Upper lobe of left lung (tissue), 6 donors: ENCODE measurements at regions not wholly inside any gene's neighbourhood (a gene's known extent, or its start where the extent isn't known, plus 50 kb on each side); places are given as distances from the start of the nearest gene placed in this dataset.

Source experiments
- ATAC-seq, 2 donors: fragments of 200-7000 bp; cut with Tn5 transposase; one replicate each; pipeline ENCODE4 v1.9.1; 2022; ENCODE audit warnings: mild to moderate bottlenecking in 2 of 2, moderate library complexity in 2 of 2; ENCODE audit not compliant: low FRiP score in 2 of 2
- DNase-seq, 2 donors: peaks; one replicate each; pipeline ENCODE4 v3.0.0-alpha.2; 2019 to 2020
- H3K27ac ChIP-seq, 4 donors: fragments of 200-600 bp; sonication (generic); one replicate each; pipeline ENCODE4 v1.5.1; 2016 to 2019
- H3K27me3 ChIP-seq, 4 donors: fragments of 200-600 bp; sonication (generic); one replicate each; pipeline ENCODE4 v1.5.1; 2017 to 2019
- H3K36me3 ChIP-seq, 4 donors: fragments of 200-600 bp; sonication (generic); one replicate each; pipeline ENCODE4 v1.5.1; 2016 to 2019
- H3K4me1 ChIP-seq, 4 donors: fragments of 200-600 bp; sonication (generic); one replicate each; pipeline ENCODE4 v1.5.1; 2018 to 2019
- H3K4me3 ChIP-seq, 4 donors: fragments of 200-600 bp; sonication (generic); one replicate each; pipeline ENCODE4 v1.5.1; 2017 to 2019; ENCODE audit warnings: mild to moderate bottlenecking in 2 of 4, moderate library complexity in 1 of 4
- H3K9me3 ChIP-seq, 4 donors: fragments of 200-600 bp; sonication (generic); one replicate each; pipeline ENCODE4 v1.5.1; 2018 to 2019
- CTCF ChIP-seq, 6 experiments: fragments of 450-650 bp in 4 of 6; fragments of 200-600 bp in 2 of 6; sonication (generic) in 2 of 6; IDR thresholded peaks; one replicate each; pipeline ENCODE4 v1.5.1; 2016 to 2019; ENCODE audit warnings: antibody characterized with exemption in 6 of 6
- EP300 ChIP-seq, 4 donors: sonication (generic); formaldehyde crosslinking; IDR thresholded peaks; one replicate each; pipeline ENCODE4 v1.5.1; 2017; ENCODE audit warnings: antibody characterized with exemption in 4 of 4, control low read depth in 2 of 4
- POLR2A ChIP-seq, 4 donors: fragments of 450-650 bp; IDR thresholded peaks; one replicate each; pipeline ENCODE4 v1.5.1; 2016 to 2017; ENCODE audit warnings: antibody characterized with exemption in 4 of 4, mild to moderate bottlenecking in 2 of 4
- POLR2AphosphoS5 ChIP-seq, 2 donors: sonication (generic); formaldehyde crosslinking; IDR thresholded peaks; one replicate each; pipeline ENCODE4 v1.5.1; 2017; ENCODE audit warnings: antibody characterized with exemption in 2 of 2
- WGBS, 2 donors: methylation state at CpG; one replicate each; pipeline ENCODE4 v1.1.5; 2017 to 2018; 5-methylcytosine and 5-hydroxymethylcytosine counted together
- donor health status: DM: no; HTN: no; CAD: no; lungs with moderate emphysema.
- donor health status: DM: no; HTN: yes; CAD: no; lungs with severe emphysema.

- no peaks in the 10 kb centered on the region for H3K27me3 ChIP-seq
- no peak overlapping the region for H3K27ac ChIP-seq
- WGBS, 2 donors, result 76 to 84% methylated on average over 3 of the region's 3 CpGs
- no peaks in the 10 kb centered on the region for H3K4me1 ChIP-seq
- no peaks in the 10 kb centered on the region for H3K36me3 ChIP-seq
- TF ChIP-seq POLR2A (IDR thresholded peaks at IDR 0.05), result no peak
- TF ChIP-seq POLR2AphosphoS5 (IDR thresholded peaks at IDR 0.05), result no peak
- TF ChIP-seq EP300 (IDR thresholded peaks at IDR 0.05), result no peak
- no peak for TF ChIP-seq CTCF (IDR thresholded peaks at IDR 0.05)
- no peak overlapping the region for H3K4me3 ChIP-seq
- DNase-seq (no peak), ATAC-seq (no peak)
- no peaks in the 10 kb centered on the region for H3K9me3 ChIP-seq
These were observed 470.1 kb downstream of the TOX3 start for GRCh38 chr16:52076801-52077201.

- no peak for ATAC-seq
- H3K4me1 ChIP-seq, result no peaks in the 10 kb centered on the region
- H3K4me3 ChIP-seq, result no peak overlapping the region
- no peaks in the 10 kb centered on the region for H3K27me3 ChIP-seq
- no peak for DNase-seq
- H3K9me3 ChIP-seq, result no peaks in the 10 kb centered on the region
- WGBS, 2 donors, result 82 to 86% methylated on average over 5 to 6 of the region's 6 CpGs
- no peak for TF ChIP-seq EP300 (IDR thresholded peaks at IDR 0.05)
- TF ChIP-seq POLR2A (IDR thresholded peaks at IDR 0.05), result no peak
- TF ChIP-seq POLR2AphosphoS5 (IDR thresholded peaks at IDR 0.05), result no peak
- TF ChIP-seq CTCF (IDR thresholded peaks at IDR 0.05), result no peak
- no peak overlapping the region for H3K27ac ChIP-seq
- no peaks in the 10 kb centered on the region for H3K36me3 ChIP-seq
These were observed 470.6 kb downstream of the TOX3 start for GRCh38 chr16:52076332-52076731.

GRCh38 chr16:52074133-52074532, 472.8 kb downstream of the TOX3 start:
- Histone ChIP-seq H3K4me1 (no peaks in the 10 kb centered on the region), H3K27ac (no peak overlapping the region), H3K36me3 (no peaks in the 10 kb centered on the region), H3K9me3 (no peaks in the 10 kb centered on the region), H3K4me3 (no peak overlapping the region), H3K27me3 (no peaks in the 10 kb centered on the region)
- 82 to 90% methylated on average over 3 of the region's 3 CpGs for WGBS, 2 donors
- TF ChIP-seq EP300 (IDR thresholded peaks at IDR 0.05) (no peak), POLR2AphosphoS5 (IDR thresholded peaks at IDR 0.05) (no peak), CTCF (IDR thresholded peaks at IDR 0.05) (no peak), POLR2A (IDR thresholded peaks at IDR 0.05) (no peak)
- ATAC-seq, result no peak
- DNase-seq, result no peak

GRCh38 chr16:52073024-52073423, 473.9 kb downstream of the TOX3 start:
- H3K9me3 ChIP-seq, result no peaks in the 10 kb centered on the region
- DNase-seq (no peak), ATAC-seq (no peak)
- TF ChIP-seq POLR2AphosphoS5 (IDR thresholded peaks at IDR 0.05), result no peak
- no peak for TF ChIP-seq CTCF (IDR thresholded peaks at IDR 0.05)
- no peak for TF ChIP-seq POLR2A (IDR thresholded peaks at IDR 0.05)
- no peak for TF ChIP-seq EP300 (IDR thresholded peaks at IDR 0.05)
- WGBS, 2 donors, result 77 to 80% methylated on average over 3 of the region's 3 CpGs
- H3K27ac ChIP-seq, result no peak overlapping the region
- H3K4me1 ChIP-seq, result no peaks in the 10 kb centered on the region
- H3K4me3 ChIP-seq, result no peak overlapping the region
- H3K36me3 ChIP-seq, result no peaks in the 10 kb centered on the region
- H3K27me3 ChIP-seq, result no peaks in the 10 kb centered on the region

- H3K4me3 ChIP-seq, result no peak overlapping the region
- ATAC-seq (no peak), DNase-seq (no peak)
- H3K27ac ChIP-seq, result no peak overlapping the region
- no peaks in the 10 kb centered on the region for H3K27me3 ChIP-seq
- H3K9me3 ChIP-seq, result no peaks in the 10 kb centered on the region
- TF ChIP-seq EP300 (IDR thresholded peaks at IDR 0.05) (no peak), POLR2A (IDR thresholded peaks at IDR 0.05) (no peak), POLR2AphosphoS5 (IDR thresholded peaks at IDR 0.05) (no peak), CTCF (IDR thresholded peaks at IDR 0.05) (no peak)
- WGBS, 2 donors, result 73 to 76% methylated on average over 4 of the region's 4 CpGs
- H3K36me3 ChIP-seq, result no peaks in the 10 kb centered on the region
- no peaks in the 10 kb centered on the region for H3K4me1 ChIP-seq
These were observed 475.8 kb downstream of the TOX3 start for GRCh38 chr16:52071101-52071500.
